Neural cell (in vitro differentiated cells): ENCODE measurements at regions not wholly inside any gene's neighbourhood (a gene's known extent, or its start where the extent isn't known, plus 50 kb on each side); places are given as distances from the start of the nearest gene placed in this dataset.

Experiments
- H2AFZ ChIP-seq: fragments of 200-600, 300-800 bp; sonication (generic), shearing (Covaris generic); 2 replicates; pipeline ENCODE4 v1.6.0; 2014; ENCODE audit warnings: low read depth, mild to moderate bottlenecking, antibody characterized with exemption, low read length, moderate library complexity
- H3F3A ChIP-seq: fragments of 200-600 bp; shearing (Covaris generic); 2 replicates; pipeline ENCODE4 v1.6.1; 2016; ENCODE audit warnings: mild to moderate bottlenecking, moderate library complexity, mixed read lengths, antibody characterized with exemption, low read length; ENCODE audit not compliant: insufficient read depth, poor library complexity, severe bottlenecking
- H3K27ac ChIP-seq: fragments of 200-600, 300-800 bp; sonication (generic), shearing (Covaris generic); 2 replicates; pipeline ENCODE4 v1.5.1; 2014; ENCODE audit warnings: mild to moderate bottlenecking, low read length, moderate library complexity
- H3K27me3 ChIP-seq: fragments of 300-800, 200-600 bp; sonication (generic), shearing (Covaris generic); 2 replicates; pipeline ENCODE4 v1.6.0; 2014; ENCODE audit warnings: mild to moderate bottlenecking, low read depth, low read length, moderate library complexity; ENCODE audit not compliant: insufficient read depth
- H3K36me3 ChIP-seq: fragments of 300-800, 200-600 bp; sonication (generic), shearing (Covaris generic); 2 replicates; pipeline ENCODE4 v1.5.1; 2014; ENCODE audit warnings: mild to moderate bottlenecking, antibody characterized with exemption, low read length, moderate library complexity; ENCODE audit not compliant: insufficient read depth
- H3K4me2 ChIP-seq: fragments of 300-800, 200-600 bp; sonication (generic), shearing (Covaris generic); 2 replicates; pipeline ENCODE4 v1.6.0; 2014; ENCODE audit warnings: mild to moderate bottlenecking, low read length
- H3K4me3 ChIP-seq: fragments of 300-800, 200-600 bp; sonication (generic), shearing (Covaris generic); 2 replicates; pipeline ENCODE4 v1.5.1; 2014; ENCODE audit warnings: mild to moderate bottlenecking, low read length, moderate library complexity
- H3K79me2 ChIP-seq: fragments of 200-600 bp; shearing (Covaris generic); replicated peaks from 2 replicates; pipeline ENCODE4 v1.6.0; 2014; ENCODE audit warnings: mild to moderate bottlenecking, low read length, moderate library complexity; ENCODE audit not compliant: insufficient read depth
- H3K9ac ChIP-seq: fragments of 300-800, 200-600 bp; sonication (generic), shearing (Covaris generic); 2 replicates; pipeline ENCODE4 v1.6.1; 2016; ENCODE audit warnings: mild to moderate bottlenecking, low read length, mixed read lengths
- H3K9me2 ChIP-seq: fragments of 200-600 bp; shearing (Covaris generic); 2 replicates; pipeline ENCODE4 v1.6.1; 2016; ENCODE audit warnings: mild to moderate bottlenecking, low read length, mixed read lengths; ENCODE audit not compliant: insufficient read depth
- H3K9me3 ChIP-seq: fragments of 200-600, 300-800 bp; sonication (generic), shearing (Covaris generic); 2 replicates; pipeline ENCODE4 v1.6.1; 2016; ENCODE audit warnings: mild to moderate bottlenecking, mixed run types, low read length, moderate library complexity, mixed read lengths
- H4K20me1 ChIP-seq: fragments of 200-600 bp; shearing (Covaris generic); 2 replicates; pipeline ENCODE4 v1.6.1; 2016; ENCODE audit warnings: mild to moderate bottlenecking, mixed run types; ENCODE audit not compliant: insufficient read depth
- CTCF ChIP-seq: fragments of 450-650 bp; IDR thresholded peaks from 2 replicates; pipeline ENCODE4 v1.5.1; 2014; ENCODE audit warnings: antibody characterized with exemption, mild to moderate bottlenecking, moderate library complexity; ENCODE audit not compliant: poor library complexity, severe bottlenecking
- EP300 ChIP-seq: fragments of 450-650 bp; conservative IDR thresholded peaks from 2 replicates; pipeline ENCODE4 v1.6.1; 2014; ENCODE audit warnings: antibody characterized with exemption, mild to moderate bottlenecking, moderate library complexity; ENCODE audit not compliant: poor library complexity, severe bottlenecking
- EZH2 ChIP-seq: fragments of 200-600, 300-800 bp; shearing (Covaris generic), sonication (generic); IDR thresholded peaks from 2 replicates; pipeline ENCODE4 v1.6.1; 2014; ENCODE audit warnings: antibody characterized with exemption, low read length, borderline replicate concordance, mild to moderate bottlenecking; ENCODE audit not compliant: insufficient read depth, poor library complexity, severe bottlenecking
- MXI1 ChIP-seq: fragments of 450-650 bp; conservative IDR thresholded peaks from 2 replicates; pipeline ENCODE4 v1.6.1; 2014; ENCODE audit warnings: antibody characterized with exemption, mild to moderate bottlenecking; ENCODE audit not compliant: poor library complexity, severe bottlenecking
- POLR2AphosphoS5 ChIP-seq: IDR thresholded peaks from 2 replicates; pipeline ENCODE4 v1.6.1; 2012
- RAD21 ChIP-seq: fragments of 450-650 bp; conservative IDR thresholded peaks from 2 replicates; pipeline ENCODE4 v1.6.1; 2014; ENCODE audit warnings: antibody characterized with exemption, mild to moderate bottlenecking, moderate library complexity
- SMC3 ChIP-seq: fragments of 450-650 bp; conservative IDR thresholded peaks from 2 replicates; pipeline ENCODE4 v1.6.1; 2014; ENCODE audit warnings: antibody characterized with exemption, mild to moderate bottlenecking, moderate library complexity; ENCODE audit not compliant: poor library complexity
- TAF1 ChIP-seq: IDR thresholded peaks from 2 replicates; pipeline ENCODE4 v1.6.1; 2012; ENCODE audit warnings: low read depth
- TF ChIP-seq, protein P1 (sequence below): IDR thresholded peaks from 2 replicates; pipeline ENCODE4 v1.6.1; 2012; ENCODE audit warnings: borderline replicate concordance

GRCh38 chr5:67900514-67900913, 315.0 kb upstream of the PIK3R1 start:
- Histone ChIP-seq H3K9me3 (no peaks in the 10 kb centered on the region), H3F3A (no peaks in the 10 kb centered on the region), H2AFZ (no peak overlapping the region), H4K20me1 (no peaks in the 10 kb centered on the region), H3K4me3 (no peak overlapping the region), H3K79me2 (no peaks in the 10 kb centered on the region), H3K4me2 (no peak overlapping the region), H3K27ac (no peak overlapping the region), H3K9me2 (no peaks in the 10 kb centered on the region), H3K9ac (no peak overlapping the region), H3K27me3 (no peaks in the 10 kb centered on the region), H3K36me3 (no peaks in the 10 kb centered on the region)
- TF ChIP-seq SMC3 (no peak), EP300 (no peak), CTCF (no peak), MXI1 (no peak), POLR2AphosphoS5 (no peak), RAD21 (no peak), EZH2 (no peak), TAF1 (no peak)
- TF ChIP-seq, protein P1, sequence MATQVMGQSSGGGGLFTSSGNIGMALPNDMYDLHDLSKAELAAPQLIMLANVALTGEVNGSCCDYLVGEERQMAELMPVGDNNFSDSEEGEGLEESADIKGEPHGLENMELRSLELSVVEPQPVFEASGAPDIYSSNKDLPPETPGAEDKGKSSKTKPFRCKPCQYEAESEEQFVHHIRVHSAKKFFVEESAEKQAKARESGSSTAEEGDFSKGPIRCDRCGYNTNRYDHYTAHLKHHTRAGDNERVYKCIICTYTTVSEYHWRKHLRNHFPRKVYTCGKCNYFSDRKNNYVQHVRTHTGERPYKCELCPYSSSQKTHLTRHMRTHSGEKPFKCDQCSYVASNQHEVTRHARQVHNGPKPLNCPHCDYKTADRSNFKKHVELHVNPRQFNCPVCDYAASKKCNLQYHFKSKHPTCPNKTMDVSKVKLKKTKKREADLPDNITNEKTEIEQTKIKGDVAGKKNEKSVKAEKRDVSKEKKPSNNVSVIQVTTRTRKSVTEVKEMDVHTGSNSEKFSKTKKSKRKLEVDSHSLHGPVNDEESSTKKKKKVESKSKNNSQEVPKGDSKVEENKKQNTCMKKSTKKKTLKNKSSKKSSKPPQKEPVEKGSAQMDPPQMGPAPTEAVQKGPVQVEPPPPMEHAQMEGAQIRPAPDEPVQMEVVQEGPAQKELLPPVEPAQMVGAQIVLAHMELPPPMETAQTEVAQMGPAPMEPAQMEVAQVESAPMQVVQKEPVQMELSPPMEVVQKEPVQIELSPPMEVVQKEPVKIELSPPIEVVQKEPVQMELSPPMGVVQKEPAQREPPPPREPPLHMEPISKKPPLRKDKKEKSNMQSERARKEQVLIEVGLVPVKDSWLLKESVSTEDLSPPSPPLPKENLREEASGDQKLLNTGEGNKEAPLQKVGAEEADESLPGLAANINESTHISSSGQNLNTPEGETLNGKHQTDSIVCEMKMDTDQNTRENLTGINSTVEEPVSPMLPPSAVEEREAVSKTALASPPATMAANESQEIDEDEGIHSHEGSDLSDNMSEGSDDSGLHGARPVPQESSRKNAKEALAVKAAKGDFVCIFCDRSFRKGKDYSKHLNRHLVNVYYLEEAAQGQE: no peak

- Histone ChIP-seq H3K9me2 (no peaks in the 10 kb centered on the region), H2AFZ (no peak overlapping the region), H3K36me3 (no peaks in the 10 kb centered on the region), H3K4me3 (no peak overlapping the region), H3K9ac (no peak overlapping the region), H3K79me2 (no peaks in the 10 kb centered on the region), H3F3A (no peaks in the 10 kb centered on the region), H3K9me3 (no peaks in the 10 kb centered on the region), H3K27ac (no peak overlapping the region), H4K20me1 (no peaks in the 10 kb centered on the region), H3K4me2 (no peak overlapping the region), H3K27me3 (no peaks in the 10 kb centered on the region)
- no peak for TF ChIP-seq TAF1
- no peak for TF ChIP-seq EP300
- no peak for TF ChIP-seq SMC3
- no peak for TF ChIP-seq POLR2AphosphoS5
- no peak for TF ChIP-seq CTCF
- TF ChIP-seq MXI1: no peak
- TF ChIP-seq EZH2: no peak
These were observed 317.6 kb upstream of the PIK3R1 start for GRCh38 chr5:67897980-67898379.
